PFSK-1 (cell line): ENCODE measurements at regions not wholly inside any gene's neighbourhood (a gene's known extent, or its start where the extent isn't known, plus 50 kb on each side); places are given as distances from the start of the nearest gene placed in this dataset.

Experiments used
- FOXP2 ChIP-seq: optimal IDR thresholded peaks from 2 replicates; pipeline ENCODE3; 2011; ENCODE audit warnings: borderline replicate concordance, control low read depth, inconsistent platforms; ENCODE audit not compliant: insufficient read depth; ENCODE audit errors: extremely low read length, extremely low read depth
- POLR2AphosphoS5 ChIP-seq: IDR thresholded peaks from 2 replicates; pipeline ENCODE4 v1.6.1; 2012; ENCODE audit warnings: low read depth, mild to moderate bottlenecking, control low read depth, low read length, moderate library complexity
- REST ChIP-seq, 2 experiments: IDR thresholded peaks; 2 replicates each; pipeline versions ENCODE4 v1.6.1 to v1.8.0; 2011 to 2012; ENCODE audit warnings: low read depth in 2 of 2, low read length in 2 of 2, control low read depth in 1 of 2, inconsistent platforms in 1 of 2, mild to moderate bottlenecking in 1 of 2, moderate library complexity in 1 of 2; ENCODE audit not compliant: insufficient read depth in 1 of 2
- SIN3A ChIP-seq: IDR thresholded peaks from 2 replicates; pipeline ENCODE4 v1.6.1; 2012; ENCODE audit warnings: mild to moderate bottlenecking, low read length, moderate library complexity, borderline replicate concordance; ENCODE audit not compliant: insufficient read depth
- TAF1 ChIP-seq: IDR thresholded peaks from 2 replicates; pipeline ENCODE4 v1.6.1; 2012; ENCODE audit warnings: low read length, control low read depth, borderline replicate concordance; ENCODE audit not compliant: insufficient read depth

GRCh38 chr22:46078241-46079092, 71.9 kb upstream of the PPARA start:
- TF ChIP-seq REST (IDR thresholded peaks at IDR 0.05; ENCODE audit: insufficient read depth in 1 of 2, low read depth in 2 of 2, low read length in 2 of 2) (no peak), TAF1 (no peak), FOXP2 (peak; percentile 44), POLR2AphosphoS5 (no peak)

- no peak for TF ChIP-seq FOXP2
- no peak; the same call in 1 of the 2 replicates for TF ChIP-seq POLR2AphosphoS5
- no peak for TF ChIP-seq SIN3A
- no peak for TF ChIP-seq REST (IDR thresholded peaks at IDR 0.05; ENCODE audit: insufficient read depth in 1 of 2, low read depth in 2 of 2, low read length in 2 of 2)
- peak; percentile 41; the same call in 1 of the 2 replicates for TF ChIP-seq TAF1
Observed at GRCh38 chr22:46079093-46079860, 71.0 kb upstream of the PPARA start.

- peak; percentile 56 for TF ChIP-seq TAF1
- peak; percentile 83; the same call in 1 of the 2 replicates for TF ChIP-seq SIN3A
- TF ChIP-seq REST (IDR thresholded peaks at IDR 0.05; ENCODE audit: insufficient read depth in 1 of 2, low read depth in 2 of 2, low read length in 2 of 2), result 0 out of 4 replicates have a peak, but pooled peaks of 1 of the 2 experiments have one; percentile 22
- TF ChIP-seq FOXP2, result peak; percentile 10
- peak; percentile 35; the same call in 1 of the 2 replicates for TF ChIP-seq POLR2AphosphoS5
Observed at GRCh38 chr22:46079861-46080821, 70.2 kb upstream of the PPARA start.

GRCh38 chr22:46081036-46081830, 69.1 kb upstream of the PPARA start:
- TF ChIP-seq FOXP2 (no peak), SIN3A (no peak), REST (IDR thresholded peaks at IDR 0.05; ENCODE audit: insufficient read depth in 1 of 2, low read depth in 2 of 2, low read length in 2 of 2) (no peak), POLR2AphosphoS5 (no peak), TAF1 (no peak)
